NCI-H1105 (cell line): ENCODE measurements at regions not wholly inside any gene's neighbourhood (a gene's known extent, or its start where the extent isn't known, plus 50 kb on each side); places are given as distances from the start of the nearest gene placed in this dataset.
"Not testable (repeated sequence)": the region's sequence is repeated elsewhere in the genome, so short reads cannot be mapped to it uniquely, and the experiment has no call there.

Experiments used
- DNase-seq: peaks from one replicate; lab custom pipeline; 2025; lab: John Stamatoyannopoulos, UW

- DNase-seq = no peak
These were observed 1137.7 kb upstream of the CNTN5 start for GRCh38 chr11:97883086-97883485.

GRCh38 chr11:97888641-97889040 lies 1132.1 kb upstream of the CNTN5 start:
- peak; percentile 7 for DNase-seq

- no peak for DNase-seq
These were observed 1130.3 kb upstream of the CNTN5 start for GRCh38 chr11:97890466-97890865.

- DNase-seq = peak; percentile 86
These were observed 1127.1 kb upstream of the CNTN5 start for GRCh38 chr11:97893612-97894011.

GRCh38 chr11:97894978-97895377 lies 1125.8 kb upstream of the CNTN5 start:
- DNase-seq = no peak

GRCh38 chr11:97895572-97895971 lies 1125.2 kb upstream of the CNTN5 start:
- DNase-seq = no peak

- DNase-seq = no peak
These were observed 1117.9 kb upstream of the CNTN5 start for GRCh38 chr11:97902828-97903227.

- no peak for DNase-seq
These were observed 1115.6 kb upstream of the CNTN5 start for GRCh38 chr11:97905101-97905500.

- DNase-seq = no peak
These were observed 1115.1 kb upstream of the CNTN5 start for GRCh38 chr11:97905671-97906070.

- no peak for DNase-seq
These were observed 1112.4 kb upstream of the CNTN5 start for GRCh38 chr11:97908354-97908753.

- no peak for DNase-seq
These were observed 1110.9 kb upstream of the CNTN5 start for GRCh38 chr11:97909614-97910399.

- no peak for DNase-seq
These were observed 1108.1 kb upstream of the CNTN5 start for GRCh38 chr11:97912629-97913028.

GRCh38 chr11:97922933-97923332 lies 1097.8 kb upstream of the CNTN5 start:
- DNase-seq = not testable (repeated sequence)

GRCh38 chr11:97934572-97935208 lies 1086.1 kb upstream of the CNTN5 start:
- no peak for DNase-seq

- no peak for DNase-seq
These were observed 1083.2 kb upstream of the CNTN5 start for GRCh38 chr11:97937501-97937900.

GRCh38 chr11:97938789-97939188 lies 1082.0 kb upstream of the CNTN5 start:
- DNase-seq = no peak

GRCh38 chr11:97943493-97943892 lies 1077.3 kb upstream of the CNTN5 start:
- DNase-seq = no peak

GRCh38 chr11:97948793-97949192 lies 1072.0 kb upstream of the CNTN5 start:
- no peak for DNase-seq

GRCh38 chr11:97955595-97955994 lies 1065.2 kb upstream of the CNTN5 start:
- no peak for DNase-seq

GRCh38 chr11:97956904-97957303 lies 1063.8 kb upstream of the CNTN5 start:
- no peak for DNase-seq

- no peak for DNase-seq
These were observed 1059.3 kb upstream of the CNTN5 start for GRCh38 chr11:97961431-97961830.

- no peak for DNase-seq
These were observed 1058.0 kb upstream of the CNTN5 start for GRCh38 chr11:97962758-97963157.

GRCh38 chr11:97963528-97964331 lies 1057.0 kb upstream of the CNTN5 start:
- DNase-seq = no peak
